ENCODE measurements at regions not wholly inside any gene's neighbourhood (a gene's known extent, or its start where the extent isn't known, plus 50 kb on each side); places are given as distances from the start of the nearest gene placed in this dataset.

GRCh38 chr11:101334581-101334980, 205.0 kb upstream of the PGR start:
- TF ChIP-seq CTCF (IDR thresholded peaks at IDR 0.05) (no peak), POLR2A (IDR thresholded peaks at IDR 0.05) (no peak), EP300 (IDR thresholded peaks at IDR 0.05) (no peak)

Data from ovary (tissue), 3 donors.